ACC112 (cell line): ENCODE measurements at regions not wholly inside any gene's neighbourhood (a gene's known extent, or its start where the extent isn't known, plus 50 kb on each side); places are given as distances from the start of the nearest gene placed in this dataset.
A peak's percentile ranks its signal among the peaks of the same experiment; 100 is the strongest.

Experiments used
- H2AFZ ChIP-seq: fragments of 200-600 bp; sonication (generic); one replicate; pipeline ENCODE4 v1.6.0; 2017; ENCODE audit warnings: antibody characterized with exemption, low read length; ENCODE audit not compliant: unreplicated experiment
- H3K27ac ChIP-seq: fragments of 200-600 bp; sonication (generic); 2 replicates; pipeline ENCODE4 v1.5.1; 2014; ENCODE audit warnings: low read depth, mild to moderate bottlenecking, antibody characterized with exemption, low read length, moderate library complexity
- H3K27me3 ChIP-seq: fragments of 200-600 bp; sonication (generic); 2 replicates; pipeline ENCODE4 v1.6.1; 2014; ENCODE audit warnings: mild to moderate bottlenecking, antibody characterized with exemption, low read length, moderate library complexity, mixed read lengths; ENCODE audit not compliant: insufficient read depth
- H3K36me3 ChIP-seq: fragments of 200-600 bp; sonication (generic); 2 replicates; pipeline ENCODE4 v1.6.1; 2016; ENCODE audit warnings: mild to moderate bottlenecking, antibody characterized with exemption, low read length, moderate library complexity, mixed read lengths; ENCODE audit not compliant: insufficient read depth
- H3K4me1 ChIP-seq: fragments of 200-600 bp; sonication (generic); one replicate; pipeline ENCODE4 v1.6.1; 2016; ENCODE audit warnings: low read length, mixed read lengths; ENCODE audit not compliant: insufficient read depth, unreplicated experiment, control insufficient read depth
- H3K4me3 ChIP-seq: fragments of 200-600 bp; sonication (generic); 2 replicates; pipeline ENCODE4 v1.5.1; 2014; ENCODE audit warnings: mild to moderate bottlenecking, low read depth, low read length
- H3K79me2 ChIP-seq: fragments of 200-600 bp; sonication (generic); one replicate; pipeline ENCODE4 v1.6.0; 2016; ENCODE audit warnings: low read length; ENCODE audit not compliant: control insufficient read depth, unreplicated experiment, insufficient read depth

- H3K36me3 ChIP-seq = no peaks in the 10 kb centered on the region
- 0 out of 2 replicates have a peak overlapping the region, but pooled peaks have one; percentile 5 for H3K27ac ChIP-seq
- H2AFZ ChIP-seq = no peak overlapping the region
These were observed 99.6 kb upstream of the TMEM170B start for GRCh38 chr6:11437824-11438459.

GRCh38 chr6:11436508-11437096 is 100.9 kb upstream of the TMEM170B start:
- H3K27me3 ChIP-seq = no peaks in the 10 kb centered on the region
- H3K4me3 ChIP-seq = no peak overlapping the region

More at GRCh38 chr6:11437824-11438459, 99.6 kb upstream of the TMEM170B start:
- peaks cover 31% of the 10 kb centered on the region for H3K4me1 ChIP-seq
- no peak overlapping the region for H3K4me3 ChIP-seq
- no peaks in the 10 kb centered on the region for H3K27me3 ChIP-seq
- no peaks in the 10 kb centered on the region for H3K79me2 ChIP-seq

GRCh38 chr6:11434565-11435326 is 102.8 kb upstream of the TMEM170B start:
- Histone ChIP-seq H2AFZ (no peak overlapping the region), H3K27ac (peak overlapping the region; percentile 93), H3K4me1 (peaks cover 44% of the 10 kb centered on the region)

More at GRCh38 chr6:11436508-11437096, 100.9 kb upstream of the TMEM170B start:
- no peak overlapping the region for H3K27ac ChIP-seq
- peaks cover 42% of the 10 kb centered on the region for H3K4me1 ChIP-seq
- H2AFZ ChIP-seq = no peak overlapping the region
- H3K79me2 ChIP-seq = no peaks in the 10 kb centered on the region
- H3K36me3 ChIP-seq = no peaks in the 10 kb centered on the region

GRCh38 chr6:11433860-11434259 is 103.7 kb upstream of the TMEM170B start:
- Histone ChIP-seq H3K27me3 (no peaks in the 10 kb centered on the region), H3K27ac (peak overlapping the region; percentile 93), H2AFZ (no peak overlapping the region), H3K79me2 (no peaks in the 10 kb centered on the region), H3K4me3 (no peak overlapping the region), H3K4me1 (peaks cover 52% of the 10 kb centered on the region), H3K36me3 (no peaks in the 10 kb centered on the region)

More at GRCh38 chr6:11434565-11435326, 102.8 kb upstream of the TMEM170B start:
- Histone ChIP-seq H3K79me2 (no peaks in the 10 kb centered on the region), H3K4me3 (no peak overlapping the region), H3K27me3 (no peaks in the 10 kb centered on the region), H3K36me3 (no peaks in the 10 kb centered on the region)

GRCh38 chr6:11432713-11433450 is 104.7 kb upstream of the TMEM170B start:
- H3K36me3 ChIP-seq = no peaks in the 10 kb centered on the region
- no peaks in the 10 kb centered on the region for H3K79me2 ChIP-seq
- H2AFZ ChIP-seq = peak overlapping the region; percentile 67
- H3K4me1 ChIP-seq = peaks cover 56% of the 10 kb centered on the region
- peak overlapping the region; percentile 30; the same call in 1 of the 2 replicates for H3K4me3 ChIP-seq
- peak overlapping the region; percentile 93 for H3K27ac ChIP-seq
- H3K27me3 ChIP-seq = no peaks in the 10 kb centered on the region

GRCh38 chr6:11432091-11432490 is 105.5 kb upstream of the TMEM170B start:
- Histone ChIP-seq H3K36me3 (no peaks in the 10 kb centered on the region), H3K79me2 (no peaks in the 10 kb centered on the region), H2AFZ (peak overlapping the region; percentile 28), H3K27ac (peak overlapping the region; percentile 93), H3K4me1 (peaks cover 61% of the 10 kb centered on the region), H3K4me3 (no peak overlapping the region), H3K27me3 (no peaks in the 10 kb centered on the region)

GRCh38 chr6:11431455-11431937 is 106.1 kb upstream of the TMEM170B start:
- no peaks in the 10 kb centered on the region for H3K36me3 ChIP-seq

GRCh38 chr6:11430036-11430435 is 107.5 kb upstream of the TMEM170B start:
- H3K27me3 ChIP-seq = no peaks in the 10 kb centered on the region
- H3K79me2 ChIP-seq = no peaks in the 10 kb centered on the region
- no peak overlapping the region for H3K27ac ChIP-seq
- H3K4me1 ChIP-seq = peaks cover 76% of the 10 kb centered on the region
- no peak overlapping the region for H3K4me3 ChIP-seq
- H3K36me3 ChIP-seq = no peaks in the 10 kb centered on the region
- no peak overlapping the region for H2AFZ ChIP-seq

More at GRCh38 chr6:11431455-11431937, 106.1 kb upstream of the TMEM170B start:
- Histone ChIP-seq H2AFZ (peak overlapping the region; percentile 28), H3K4me3 (no peak overlapping the region), H3K27me3 (no peaks in the 10 kb centered on the region), H3K27ac (no peak overlapping the region), H3K79me2 (no peaks in the 10 kb centered on the region), H3K4me1 (peaks cover 66% of the 10 kb centered on the region)

- peaks cover 73% of the 10 kb centered on the region for H3K4me1 ChIP-seq
These were observed 108.0 kb upstream of the TMEM170B start for GRCh38 chr6:11429577-11429976.

GRCh38 chr6:11428895-11429294 is 108.7 kb upstream of the TMEM170B start:
- Histone ChIP-seq H3K4me3 (no peak overlapping the region), H3K36me3 (no peaks in the 10 kb centered on the region), H2AFZ (peak overlapping the region; percentile 64), H3K79me2 (no peaks in the 10 kb centered on the region), H3K27ac (peak overlapping the region; percentile 37), H3K27me3 (no peaks in the 10 kb centered on the region), H3K4me1 (peaks cover 73% of the 10 kb centered on the region)

More at GRCh38 chr6:11429577-11429976, 108.0 kb upstream of the TMEM170B start:
- no peaks in the 10 kb centered on the region for H3K27me3 ChIP-seq
- no peak overlapping the region for H2AFZ ChIP-seq
- no peaks in the 10 kb centered on the region for H3K79me2 ChIP-seq
- H3K36me3 ChIP-seq = no peaks in the 10 kb centered on the region
- H3K4me3 ChIP-seq = no peak overlapping the region
- peak overlapping the region; percentile 37 for H3K27ac ChIP-seq
